ENCODE measurements at regions not wholly inside any gene's neighbourhood (a gene's known extent, or its start where the extent isn't known, plus 50 kb on each side); places are given as distances from the start of the nearest gene placed in this dataset.

DNA sequence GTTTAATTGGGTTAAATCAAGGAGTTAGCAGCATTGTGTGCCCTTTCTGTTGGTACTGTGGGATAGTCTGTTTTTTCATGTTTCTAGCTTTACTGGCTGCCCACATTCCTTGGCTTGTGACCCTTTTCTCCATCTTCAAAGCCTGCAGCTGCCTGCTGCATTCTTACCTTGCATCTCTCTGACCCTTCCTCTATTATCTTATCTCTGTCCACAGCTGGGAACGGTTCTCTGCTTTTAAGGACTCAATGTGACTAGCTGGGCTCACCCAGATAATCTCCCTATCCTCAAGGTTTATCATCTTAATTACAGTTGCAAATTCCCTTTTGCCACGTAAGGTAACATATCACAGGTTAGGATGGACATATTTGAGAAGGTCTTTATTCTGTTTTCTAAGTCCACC is 199.7 kb downstream of the KCNS3 start:
- TF ChIP-seq LEF1 (IDR thresholded peaks at IDR 0.05; ENCODE audit: borderline replicate concordance) (no peak), ARNT (IDR thresholded peaks at IDR 0.05) (no peak), TARDBP (IDR thresholded peaks at IDR 0.05) (no peak)
- TF ChIP-seq, protein P1, sequence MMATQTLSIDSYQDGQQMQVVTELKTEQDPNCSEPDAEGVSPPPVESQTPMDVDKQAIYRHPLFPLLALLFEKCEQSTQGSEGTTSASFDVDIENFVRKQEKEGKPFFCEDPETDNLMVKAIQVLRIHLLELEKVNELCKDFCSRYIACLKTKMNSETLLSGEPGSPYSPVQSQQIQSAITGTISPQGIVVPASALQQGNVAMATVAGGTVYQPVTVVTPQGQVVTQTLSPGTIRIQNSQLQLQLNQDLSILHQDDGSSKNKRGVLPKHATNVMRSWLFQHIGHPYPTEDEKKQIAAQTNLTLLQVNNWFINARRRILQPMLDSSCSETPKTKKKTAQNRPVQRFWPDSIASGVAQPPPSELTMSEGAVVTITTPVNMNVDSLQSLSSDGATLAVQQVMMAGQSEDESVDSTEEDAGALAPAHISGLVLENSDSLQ (IDR thresholded peaks at IDR 0.05): no peak
- DNase-seq (ENCODE audit: extremely low spot score): no peak
- CTCF ChIA-PET: no interaction called here
- POLR2A ChIA-PET: no interaction called here

DNA sequence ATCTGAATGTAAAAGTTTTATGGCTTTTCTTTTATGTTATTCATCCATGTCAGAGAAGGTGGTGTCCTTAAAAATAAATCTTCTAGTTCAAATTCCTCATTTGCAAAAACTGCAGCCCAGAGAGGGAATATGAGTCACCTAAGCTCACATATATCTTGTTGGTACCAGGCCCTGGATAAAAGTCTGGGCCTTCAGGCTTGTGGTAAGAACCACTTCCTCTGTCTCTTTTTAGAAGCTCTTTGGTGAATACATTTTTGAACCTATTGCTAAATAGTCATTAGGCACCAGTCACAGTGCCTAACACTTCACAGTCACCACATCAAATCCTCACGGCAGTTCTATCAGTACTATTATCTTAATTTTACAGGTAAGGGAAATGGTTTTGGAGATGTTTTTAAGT is 199.2 kb downstream of the KCNS3 start:
- DNase-seq (ENCODE audit: extremely low spot score): no peak
- ChIA-PET CTCF (no interaction called here), POLR2A (no interaction called here)
- TF ChIP-seq SUZ12 (IDR thresholded peaks at IDR 0.05) (no peak), TARDBP (IDR thresholded peaks at IDR 0.05) (no peak), LEF1 (IDR thresholded peaks at IDR 0.05; ENCODE audit: borderline replicate concordance) (no peak), L3MBTL2 (conservative IDR thresholded peaks at IDR 0.05) (no peak)
- TF ChIP-seq, protein P1 (IDR thresholded peaks at IDR 0.05): no peak

DNA sequence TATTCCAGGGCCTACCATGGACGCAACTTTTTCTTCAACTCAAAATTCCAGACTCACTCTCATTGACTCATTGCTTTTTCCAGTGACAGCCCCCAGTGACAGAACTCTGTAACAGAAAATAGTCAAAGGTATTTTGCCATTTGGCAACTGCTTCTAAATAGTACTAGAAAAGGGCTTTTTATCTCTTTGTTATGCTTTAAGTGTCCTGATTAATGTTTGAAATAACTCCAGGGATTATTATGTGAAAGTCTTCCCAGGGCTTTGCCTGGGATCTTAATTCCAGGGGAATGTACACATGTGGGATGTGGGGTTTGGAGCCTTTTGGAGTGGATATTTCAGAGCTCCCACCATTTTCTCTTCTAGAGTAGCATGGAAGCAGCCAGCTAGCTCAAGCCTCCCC is 198.8 kb downstream of the KCNS3 start:
- no peak for DNase-seq (ENCODE audit: extremely low spot score)
- ChIA-PET POLR2A (no interaction called here), CTCF (no interaction called here)
- TF ChIP-seq ZNF384 (IDR thresholded peaks at IDR 0.05) (no peak), SP1 (IDR thresholded peaks at IDR 0.05) (no peak), FOXA1 (IDR thresholded peaks at IDR 0.05) (no peak), BHLHE40 (IDR thresholded peaks at IDR 0.05; ENCODE audit: borderline replicate concordance) (no peak), LEF1 (IDR thresholded peaks at IDR 0.05; ENCODE audit: borderline replicate concordance) (no peak), HDGF (IDR thresholded peaks at IDR 0.05; ENCODE audit: borderline replicate concordance) (no peak), L3MBTL2 (conservative IDR thresholded peaks at IDR 0.05) (no peak), FOXM1 (IDR thresholded peaks at IDR 0.05; ENCODE audit: borderline replicate concordance) (no peak), NFRKB (IDR thresholded peaks at IDR 0.05) (no peak), ARNT (IDR thresholded peaks at IDR 0.05) (no peak), SUZ12 (IDR thresholded peaks at IDR 0.05) (no peak), FOXK2 (IDR thresholded peaks at IDR 0.05) (no peak), CTBP1 (IDR thresholded peaks at IDR 0.05; ENCODE audit: borderline replicate concordance) (no peak), ELF4 (IDR thresholded peaks at IDR 0.05) (no peak), TARDBP (IDR thresholded peaks at IDR 0.05) (no peak)
- TF ChIP-seq, protein P1 (IDR thresholded peaks at IDR 0.05): no peak

DNA sequence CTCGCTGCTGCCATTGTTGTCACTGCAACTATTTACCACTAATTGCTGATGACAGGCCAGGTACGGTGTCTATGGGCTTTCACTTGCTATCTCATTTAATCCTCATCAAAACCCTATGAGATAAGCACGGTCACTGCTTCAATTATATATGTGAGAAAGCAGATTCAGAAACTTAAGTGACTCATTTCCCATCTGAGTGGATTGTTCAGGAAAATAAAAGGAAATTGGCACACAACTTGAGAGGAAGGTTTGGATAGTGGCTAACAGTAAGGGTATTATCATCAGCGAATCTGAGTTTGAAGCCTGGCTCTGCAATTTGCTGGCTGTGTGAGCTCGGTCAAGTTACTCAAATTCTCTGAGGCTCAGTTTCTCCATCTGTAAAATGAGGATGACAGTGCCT is 196.0 kb downstream of the KCNS3 start:
- POLR2A ChIA-PET: no interaction called here

DNA sequence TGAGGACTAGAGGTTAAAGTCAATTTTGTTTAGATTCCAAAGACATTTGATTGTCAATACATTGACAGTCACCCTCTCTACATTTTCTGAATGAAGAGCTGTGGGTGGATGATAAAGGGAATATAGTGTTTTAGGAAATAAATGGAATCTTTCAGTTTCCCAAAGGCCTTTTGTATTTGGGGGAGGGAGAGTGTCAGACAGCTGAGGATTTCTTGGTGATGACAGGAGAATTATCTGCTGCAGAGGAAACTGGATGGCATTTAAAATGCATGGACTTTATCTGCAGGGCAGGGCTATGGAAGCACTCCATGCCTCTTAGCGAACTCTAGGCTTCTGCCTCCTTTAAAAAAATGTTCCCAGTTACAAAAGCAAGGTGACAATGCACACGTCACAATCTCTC is 195.1 kb downstream of the KCNS3 start:
- DNase-seq (ENCODE audit: extremely low spot score): no peak
- TF ChIP-seq FOXM1 (IDR thresholded peaks at IDR 0.05; ENCODE audit: borderline replicate concordance) (no peak), L3MBTL2 (conservative IDR thresholded peaks at IDR 0.05) (no peak), BHLHE40 (IDR thresholded peaks at IDR 0.05; ENCODE audit: borderline replicate concordance) (no peak), FOXK2 (IDR thresholded peaks at IDR 0.05) (no peak), FOXA1 (IDR thresholded peaks at IDR 0.05) (no peak), HDGF (IDR thresholded peaks at IDR 0.05; ENCODE audit: borderline replicate concordance) (no peak), CTBP1 (IDR thresholded peaks at IDR 0.05; ENCODE audit: borderline replicate concordance) (no peak), ARNT (IDR thresholded peaks at IDR 0.05) (no peak), SUZ12 (IDR thresholded peaks at IDR 0.05) (no peak)
- POLR2A ChIA-PET: no interaction called here
- CTCF ChIA-PET: no interaction called here

More for the DNA sequence above, 196.0 kb downstream of the KCNS3 start:
- TF ChIP-seq TARDBP (IDR thresholded peaks at IDR 0.05) (no peak), NFRKB (IDR thresholded peaks at IDR 0.05) (no peak), ARNT (IDR thresholded peaks at IDR 0.05) (no peak)
- TF ChIP-seq, protein P1 (IDR thresholded peaks at IDR 0.05): no peak
- DNase-seq (ENCODE audit: extremely low spot score): no peak
- CTCF ChIA-PET: no interaction called here

DNA sequence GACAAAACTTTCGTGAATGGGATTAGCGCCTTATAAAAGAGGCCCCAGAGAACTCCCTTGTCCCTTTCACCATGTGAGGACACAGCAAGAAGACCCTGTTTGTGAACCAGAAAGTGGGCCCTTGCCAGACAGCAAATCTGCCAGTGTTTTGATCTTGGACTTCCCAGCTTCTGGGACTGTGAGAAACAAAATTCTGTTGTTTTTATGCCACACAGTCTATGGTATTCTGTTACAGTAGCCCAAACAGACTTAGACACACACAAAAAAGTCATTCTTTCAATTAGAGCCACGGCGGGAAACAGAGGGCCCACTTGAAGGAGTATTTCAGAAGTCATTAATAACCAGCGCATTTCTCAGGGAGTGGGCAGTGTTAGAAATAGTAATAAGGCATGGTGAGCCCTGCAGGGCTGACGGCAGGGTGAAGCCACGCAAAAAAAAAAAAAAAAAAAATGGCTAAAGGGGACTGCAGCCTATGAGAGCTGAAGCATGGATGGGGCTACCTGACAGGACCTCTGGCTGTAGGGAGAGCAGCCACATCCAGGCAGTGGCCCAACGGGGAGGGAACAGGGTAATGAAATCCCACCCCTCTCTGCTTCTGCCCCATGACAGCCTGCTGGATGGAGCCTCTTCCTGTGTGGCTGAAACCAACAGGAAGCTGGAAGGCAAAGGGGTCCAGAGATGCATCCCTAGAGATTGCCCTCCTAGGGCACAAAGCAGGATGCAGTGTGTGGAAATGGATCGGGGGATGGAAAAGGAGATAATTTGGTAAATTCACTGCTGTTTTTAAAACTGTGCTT is 189.3 kb downstream of the KCNS3 start:
- POLR2A ChIA-PET: no interaction called here
- DNase-seq (ENCODE audit: extremely low spot score): no peak
- CTCF ChIA-PET: no interaction called here

More for the DNA sequence above, 189.3 kb downstream of the KCNS3 start:
- TF ChIP-seq L3MBTL2 (conservative IDR thresholded peaks at IDR 0.05) (no peak), ARNT (IDR thresholded peaks at IDR 0.05) (no peak), SP1 (IDR thresholded peaks at IDR 0.05) (no peak), NFRKB (IDR thresholded peaks at IDR 0.05) (no peak), LEF1 (IDR thresholded peaks at IDR 0.05; ENCODE audit: borderline replicate concordance) (no peak), BHLHE40 (IDR thresholded peaks at IDR 0.05; ENCODE audit: borderline replicate concordance) (no peak), FOXM1 (IDR thresholded peaks at IDR 0.05; ENCODE audit: borderline replicate concordance) (no peak), SUZ12 (IDR thresholded peaks at IDR 0.05) (no peak), FOXK2 (IDR thresholded peaks at IDR 0.05) (no peak), ELF4 (IDR thresholded peaks at IDR 0.05) (no peak), ZNF384 (IDR thresholded peaks at IDR 0.05) (no peak), CTBP1 (IDR thresholded peaks at IDR 0.05; ENCODE audit: borderline replicate concordance) (no peak), TARDBP (IDR thresholded peaks at IDR 0.05) (no peak), FOXA1 (IDR thresholded peaks at IDR 0.05) (no peak), HDGF (IDR thresholded peaks at IDR 0.05; ENCODE audit: borderline replicate concordance) (no peak)
- TF ChIP-seq, protein P1 (IDR thresholded peaks at IDR 0.05): no peak
